Medulla oblongata (tissue), 1 donor: ENCODE measurements at regions not wholly inside any gene's neighbourhood (a gene's known extent, or its start where the extent isn't known, plus 50 kb on each side); places are given as distances from the start of the nearest gene placed in this dataset.

Experiments used
- DNase-seq: peaks from one replicate; pipeline ENCODE4 v3.0.0-alpha.2; 2015; ENCODE audit errors: extremely low spot score

GRCh38 chr2:37865640-37866039 is 59.4 kb upstream of the RMDN2 start:
- no peak for DNase-seq

- no peak for DNase-seq
Observed at GRCh38 chr2:37866171-37866934, 58.7 kb upstream of the RMDN2 start.

GRCh38 chr2:37867166-37867565 is 57.9 kb upstream of the RMDN2 start:
- DNase-seq, result no peak

DNA sequence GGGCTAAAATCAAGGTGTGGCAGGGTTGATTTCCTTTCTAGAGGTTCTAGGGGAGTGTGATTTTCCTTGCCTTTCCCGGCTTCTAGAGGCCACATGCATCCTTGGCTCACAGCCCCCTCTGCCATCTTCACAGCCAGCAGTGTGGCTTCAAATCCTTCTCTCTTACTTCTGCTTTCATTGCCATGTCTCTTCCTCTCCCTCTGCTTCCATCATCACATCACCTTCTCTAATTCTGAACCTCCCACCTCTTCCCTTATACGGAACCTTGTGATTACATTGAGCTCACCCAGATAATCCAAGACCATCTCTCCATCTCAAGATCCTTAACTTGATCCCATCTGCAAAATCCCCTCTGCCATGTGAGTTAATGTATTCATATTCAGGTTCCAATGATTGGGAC is 56.2 kb upstream of the RMDN2 start:
- no peak for DNase-seq

GRCh38 chr2:37869304-37869703 is 55.8 kb upstream of the RMDN2 start:
- no peak for DNase-seq

GRCh38 chr2:37869771-37870170 is 55.3 kb upstream of the RMDN2 start:
- no peak for DNase-seq

DNA sequence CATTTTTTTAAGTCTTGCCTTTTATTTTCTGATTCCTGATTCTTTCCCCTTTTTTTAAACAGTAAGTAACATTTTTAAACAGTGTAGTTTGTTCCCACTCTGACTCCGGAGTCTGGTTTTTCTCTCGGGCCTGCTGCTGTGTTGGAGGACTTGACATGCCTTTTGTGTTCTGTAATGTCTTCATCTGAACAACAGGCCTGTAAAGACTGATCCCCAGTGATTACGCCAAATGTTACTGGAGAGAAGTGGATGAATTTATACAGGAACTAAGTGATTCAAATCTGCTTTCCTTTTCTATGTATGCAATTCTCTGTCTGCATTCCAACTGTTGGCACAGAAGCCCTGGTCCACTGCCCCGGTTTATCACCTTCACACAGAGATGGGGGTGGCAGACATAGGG is 54.3 kb upstream of the RMDN2 start:
- no peak for DNase-seq

- no peak for DNase-seq
Observed at GRCh38 chr2:37871456-37872191, 53.5 kb upstream of the RMDN2 start.

DNA sequence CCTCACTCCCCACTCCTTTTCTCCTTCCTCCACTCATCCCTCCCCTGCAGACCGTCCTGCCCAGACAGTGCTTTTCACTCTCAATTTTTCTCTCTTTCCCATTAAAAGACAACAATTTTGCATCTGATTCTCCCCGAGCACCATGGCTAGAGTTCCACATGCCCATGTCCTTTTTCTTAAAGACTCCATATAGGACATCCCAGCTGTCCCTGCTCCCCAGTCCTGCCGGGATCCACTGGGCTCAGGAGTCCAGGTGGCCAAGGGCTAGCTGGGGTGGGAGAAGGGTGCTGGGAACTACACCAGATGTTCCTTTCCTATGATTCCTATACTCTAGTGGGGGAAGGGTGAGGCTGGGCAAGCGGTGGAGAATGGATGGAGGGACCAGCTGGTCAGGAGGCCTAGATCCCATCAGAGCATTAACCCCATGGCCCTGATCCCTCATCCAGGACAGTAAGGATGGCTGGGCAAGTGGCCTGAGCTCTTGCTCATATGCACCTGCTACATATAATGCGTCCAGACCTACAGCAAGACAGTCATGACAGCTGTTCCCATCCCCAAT is 52.8 kb upstream of the RMDN2 start:
- no peak for DNase-seq

GRCh38 chr2:37873229-37873628 is 51.9 kb upstream of the RMDN2 start:
- no peak for DNase-seq

DNA sequence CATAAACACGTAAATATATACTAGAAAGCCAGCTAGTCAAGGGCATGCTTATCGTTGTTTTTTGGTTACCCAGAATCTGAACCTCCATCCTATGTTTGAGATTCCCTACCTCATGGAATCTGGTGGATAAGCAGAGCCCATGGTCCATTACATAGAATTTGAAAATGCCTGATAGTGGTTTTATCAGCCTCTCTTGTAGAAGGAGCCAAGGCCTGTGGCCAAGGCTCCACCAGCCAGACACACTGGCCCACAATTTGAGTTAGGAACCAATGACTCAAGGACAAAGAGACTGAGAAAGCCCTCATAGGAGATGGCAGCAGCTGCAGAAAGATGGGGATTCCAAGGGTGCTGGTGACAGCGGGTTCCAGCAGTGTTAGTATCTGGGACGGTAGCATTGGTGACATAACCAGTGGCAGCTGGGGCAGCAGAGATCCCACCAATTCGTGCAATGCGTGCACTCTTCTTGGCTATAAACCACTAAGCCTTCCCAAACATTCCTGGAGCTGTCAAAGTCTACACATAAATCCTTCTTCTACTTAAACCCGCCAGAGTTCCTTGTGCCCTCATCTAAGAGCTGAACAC is 51.2 kb upstream of the RMDN2 start:
- no peak for DNase-seq

GRCh38 chr2:37874470-37874869 is 50.6 kb upstream of the RMDN2 start:
- no peak for DNase-seq
